ENCODE measurements at regions not wholly inside any gene's neighbourhood (a gene's known extent, or its start where the extent isn't known, plus 50 kb on each side); places are given as distances from the start of the nearest gene placed in this dataset.
A peak's percentile ranks its signal among the peaks of the same experiment; 100 is the strongest.

DNA sequence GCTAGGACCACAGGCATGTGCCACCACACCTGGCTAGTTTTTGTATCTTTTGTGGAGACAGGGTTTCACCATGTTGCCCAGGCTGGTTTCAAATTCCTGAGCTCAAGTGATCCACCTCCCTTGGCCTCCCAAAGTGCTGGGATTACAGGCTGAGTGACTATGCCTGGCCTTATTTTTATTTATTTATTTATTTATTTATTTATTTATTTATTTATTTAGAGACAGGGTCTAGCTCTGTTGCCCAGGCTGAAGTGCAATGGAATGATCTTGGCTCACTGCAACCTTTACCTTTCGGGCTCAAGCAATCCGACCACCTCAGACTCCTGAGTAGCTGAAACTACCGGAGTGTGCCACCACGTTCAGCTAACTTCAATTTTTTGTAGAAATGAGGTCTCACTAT, 117.0 kb upstream of the MAX start:
- Histone ChIP-seq H3K36me3 (ENCODE audit: low read depth, low read length) (no peaks in the 10 kb centered on the region), H3K4me2 (ENCODE audit: low read length) (no peak overlapping the region), H3K9me3 (ENCODE audit: low read length) (no peaks in the 10 kb centered on the region), H3K4me1 (ENCODE audit: insufficient read depth, low read length) (peaks cover 12% of the 10 kb centered on the region), H2AFZ (ENCODE audit: low read length) (no peak overlapping the region), H3K4me3 (ENCODE audit: low read length) (no peak overlapping the region), H3K9me2 (replicated peaks; ENCODE audit: low read length) (no peaks in the 10 kb centered on the region), H3K9ac (ENCODE audit: low read length) (no peak overlapping the region), H4K20me1 (ENCODE audit: low read length) (no peaks in the 10 kb centered on the region), H3F3A (ENCODE audit: low read length, unreplicated experiment) (no peaks in the 10 kb centered on the region), H3K79me2 (ENCODE audit: low read length) (no peaks in the 10 kb centered on the region), H3K27me3 (ENCODE audit: low read length) (no peaks in the 10 kb centered on the region), H3K27ac (ENCODE audit: low read length) (no peak overlapping the region)
- no TSS peak for BruUV-seq (replicated peaks)
- ChIA-PET POLR2A (ENCODE audit: unreplicated experiment) (interaction anchor here (0.7 kb wide), 1 partner anchor 347 kb away, joined by 4 read pairs; no protein-coding TSS in a partner anchor), CTCF (no interaction called here)
- DNase-seq (no peak), ATAC-seq (no peak)
- TF ChIP-seq, protein P1, sequence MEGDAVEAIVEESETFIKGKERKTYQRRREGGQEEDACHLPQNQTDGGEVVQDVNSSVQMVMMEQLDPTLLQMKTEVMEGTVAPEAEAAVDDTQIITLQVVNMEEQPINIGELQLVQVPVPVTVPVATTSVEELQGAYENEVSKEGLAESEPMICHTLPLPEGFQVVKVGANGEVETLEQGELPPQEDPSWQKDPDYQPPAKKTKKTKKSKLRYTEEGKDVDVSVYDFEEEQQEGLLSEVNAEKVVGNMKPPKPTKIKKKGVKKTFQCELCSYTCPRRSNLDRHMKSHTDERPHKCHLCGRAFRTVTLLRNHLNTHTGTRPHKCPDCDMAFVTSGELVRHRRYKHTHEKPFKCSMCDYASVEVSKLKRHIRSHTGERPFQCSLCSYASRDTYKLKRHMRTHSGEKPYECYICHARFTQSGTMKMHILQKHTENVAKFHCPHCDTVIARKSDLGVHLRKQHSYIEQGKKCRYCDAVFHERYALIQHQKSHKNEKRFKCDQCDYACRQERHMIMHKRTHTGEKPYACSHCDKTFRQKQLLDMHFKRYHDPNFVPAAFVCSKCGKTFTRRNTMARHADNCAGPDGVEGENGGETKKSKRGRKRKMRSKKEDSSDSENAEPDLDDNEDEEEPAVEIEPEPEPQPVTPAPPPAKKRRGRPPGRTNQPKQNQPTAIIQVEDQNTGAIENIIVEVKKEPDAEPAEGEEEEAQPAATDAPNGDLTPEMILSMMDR (conservative IDR thresholded peaks at IDR 0.05; ENCODE audit: low read depth, low read length): no peak
- no peak for TF ChIP-seq EZH2 (IDR thresholded peaks at IDR 0.05; ENCODE audit: low read length, unreplicated experiment)
- no peak for TF ChIP-seq EZH2phosphoT487 (IDR thresholded peaks at IDR 0.05; ENCODE audit: borderline replicate concordance, low read length)
- intact Hi-C loops (cut with micrococcal nuclease): no loop called here

DNA sequence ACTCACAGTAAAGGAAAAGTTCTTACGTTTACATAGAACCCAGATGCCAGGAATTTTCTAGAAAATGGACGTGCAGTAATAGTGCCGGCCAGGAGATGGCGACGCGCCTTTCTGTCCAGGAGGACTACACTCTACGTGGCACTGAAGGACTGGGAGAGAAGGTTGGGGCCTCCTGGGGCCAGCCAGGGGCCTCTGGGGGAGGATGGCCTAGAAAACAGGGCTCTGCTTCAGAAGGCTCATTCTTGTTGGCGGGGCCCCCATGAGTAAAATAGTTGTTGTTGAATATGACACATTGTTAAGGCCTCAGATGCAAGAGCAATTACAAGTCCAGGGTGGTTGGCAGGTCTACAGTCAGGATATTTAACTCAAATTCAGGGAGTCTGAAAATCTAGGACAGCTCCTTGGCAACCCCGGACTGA, 120.1 kb upstream of the MAX start:
- Histone ChIP-seq H3K27me3 (ENCODE audit: low read length) (no peaks in the 10 kb centered on the region), H2AFZ (ENCODE audit: low read length) (peak overlapping the region; percentile 69), H3K9ac (ENCODE audit: low read length) (0 out of 2 replicates have a peak overlapping the region, but pooled peaks have one; percentile 14), H3K4me2 (ENCODE audit: low read length) (0 out of 2 replicates have a peak overlapping the region, but pooled peaks have one; percentile 11), H3K27ac (ENCODE audit: low read length) (peak overlapping the region; percentile 22), H4K20me1 (ENCODE audit: low read length) (no peaks in the 10 kb centered on the region), H3K9me2 (replicated peaks; ENCODE audit: low read length) (no peaks in the 10 kb centered on the region), H3K4me1 (ENCODE audit: insufficient read depth, low read length) (peaks cover 41% of the 10 kb centered on the region), H3K36me3 (ENCODE audit: low read depth, low read length) (no peaks in the 10 kb centered on the region), H3F3A (ENCODE audit: low read length, unreplicated experiment) (peaks cover 13% of the 10 kb centered on the region), H3K4me3 (ENCODE audit: low read length) (no peak overlapping the region), H3K9me3 (ENCODE audit: low read length) (no peaks in the 10 kb centered on the region), H3K79me2 (ENCODE audit: low read length) (no peaks in the 10 kb centered on the region)
- TF ChIP-seq, protein P1 (conservative IDR thresholded peaks at IDR 0.05; ENCODE audit: low read depth, low read length): peak; percentile 97
- no peak for TF ChIP-seq EZH2 (IDR thresholded peaks at IDR 0.05; ENCODE audit: low read length, unreplicated experiment)
- ATAC-seq: peak; percentile 44
- no TSS peak for BruUV-seq (replicated peaks)
- ChIA-PET CTCF (interaction anchor here (1.5 kb wide), 1 partner anchor 137 kb away, joined by 4 read pairs; no protein-coding TSS in a partner anchor), POLR2A (ENCODE audit: unreplicated experiment) (interaction anchor here (0.6 kb wide), 1 partner anchor 62 kb away, joined by 3 read pairs; no protein-coding TSS in a partner anchor)
- intact Hi-C loops (cut with micrococcal nuclease): loop anchor here (1.0 to 2.0 kb wide), 6 partner anchors 33 to 189 kb away; no protein-coding TSS in a partner anchor
- peak; percentile 78 for DNase-seq

DNA sequence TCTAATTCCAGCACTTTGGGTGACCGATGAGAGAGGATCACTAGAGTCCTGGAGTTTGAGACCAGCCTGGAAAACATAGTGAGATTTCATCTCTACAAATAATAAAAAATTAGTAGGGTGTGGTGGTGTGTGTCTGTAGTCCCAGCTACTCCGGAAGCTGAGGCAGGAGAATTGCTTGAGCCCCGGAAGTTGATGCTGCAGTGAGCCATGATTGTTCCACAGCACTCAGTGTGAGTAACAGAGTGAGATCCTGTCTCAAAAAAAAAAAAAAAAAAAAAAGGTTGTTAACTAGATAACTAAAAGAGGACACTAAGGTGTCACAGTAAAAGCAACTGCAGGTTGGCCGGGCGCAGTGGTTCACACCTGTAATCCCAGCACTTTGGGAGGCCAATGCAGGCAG, 121.3 kb upstream of the MAX start:
- no peaks in the 10 kb centered on the region for H3K9me2 ChIP-seq (replicated peaks; ENCODE audit: low read length)
- no peak for ATAC-seq
- ChIA-PET POLR2A (ENCODE audit: unreplicated experiment) (interaction anchor here (0.7 kb wide), 1 partner anchor 23 kb away, joined by 4 read pairs; no protein-coding TSS in a partner anchor), CTCF (interaction anchor here (1.5 kb wide), 1 partner anchor 136 kb away, joined by 4 read pairs; no protein-coding TSS in a partner anchor)
- BruUV-seq (replicated peaks): no TSS peak
- no peak overlapping the region for H3K4me2 ChIP-seq (ENCODE audit: low read length)
- no peaks in the 10 kb centered on the region for H3K27me3 ChIP-seq (ENCODE audit: low read length)
- intact Hi-C loops (cut with micrococcal nuclease): loop anchor here (2.0 kb wide), 2 partner anchors 53 to 67 kb away; no protein-coding TSS in a partner anchor
- no peaks in the 10 kb centered on the region for H3K79me2 ChIP-seq (ENCODE audit: low read length)
- no peak overlapping the region; the same call in 1 of the 2 replicates for H3K27ac ChIP-seq (ENCODE audit: low read length)
- H3K9me3 ChIP-seq (ENCODE audit: low read length): no peaks in the 10 kb centered on the region
- TF ChIP-seq EZH2 (IDR thresholded peaks at IDR 0.05; ENCODE audit: low read length, unreplicated experiment) (no peak), EZH2phosphoT487 (IDR thresholded peaks at IDR 0.05; ENCODE audit: borderline replicate concordance, low read length) (no peak)
- TF ChIP-seq, protein P1 (conservative IDR thresholded peaks at IDR 0.05; ENCODE audit: low read depth, low read length): no peak
- no peak overlapping the region for H3K9ac ChIP-seq (ENCODE audit: low read length)
- H2AFZ ChIP-seq (ENCODE audit: low read length): no peak overlapping the region
- H3K4me3 ChIP-seq (ENCODE audit: low read length): no peak overlapping the region
- H3F3A ChIP-seq (ENCODE audit: low read length, unreplicated experiment): peaks cover 14% of the 10 kb centered on the region
- H3K4me1 ChIP-seq (ENCODE audit: insufficient read depth, low read length): peaks cover 42% of the 10 kb centered on the region
- H3K36me3 ChIP-seq (ENCODE audit: low read depth, low read length): no peaks in the 10 kb centered on the region
- H4K20me1 ChIP-seq (ENCODE audit: low read length): no peaks in the 10 kb centered on the region
- no peak for DNase-seq
